NOMO-1 treated with DMSO at 0.1 percent for 48 hours (cell line): ENCODE measurements at regions not wholly inside any gene's neighbourhood (a gene's known extent, or its start where the extent isn't known, plus 50 kb on each side); places are given as distances from the start of the nearest gene placed in this dataset.
A peak's percentile ranks its signal among the peaks of the same experiment; 100 is the strongest.

Experiments used
- DNase-seq: peaks from one replicate; lab custom pipeline; 2025; ENCODE audit not compliant: unreplicated experiment; lab: John Stamatoyannopoulos, UW

DNA sequence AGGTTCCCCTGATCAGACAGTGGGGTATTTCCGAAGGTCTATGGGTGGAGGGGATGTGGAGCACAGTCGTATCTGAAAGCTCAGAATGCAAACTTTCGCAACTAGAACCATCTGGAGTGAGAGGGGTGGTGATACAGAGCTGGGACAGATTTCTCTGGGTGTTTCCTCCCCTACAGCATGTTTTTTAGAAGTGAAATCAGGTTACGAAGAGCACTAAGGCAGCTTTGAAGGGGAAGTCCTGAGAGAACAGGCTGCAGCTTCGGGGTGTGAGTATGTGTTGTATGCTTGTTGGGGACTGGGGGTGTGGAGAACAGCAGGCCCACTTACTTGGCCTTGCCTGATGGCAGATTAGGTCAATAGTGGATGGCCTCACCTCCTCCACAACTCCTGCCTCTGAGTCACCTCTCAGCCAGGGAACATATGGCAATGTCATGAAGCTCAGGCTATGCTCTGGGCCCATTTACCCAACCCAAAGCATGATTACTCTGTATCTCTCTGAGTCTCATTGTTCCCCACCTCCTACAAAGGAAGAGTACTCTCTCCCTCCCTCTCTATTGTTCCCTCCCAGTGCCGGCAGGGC is 107.2 kb upstream of the RASGRP1 start:
- DNase-seq = peak; percentile 74

DNA sequence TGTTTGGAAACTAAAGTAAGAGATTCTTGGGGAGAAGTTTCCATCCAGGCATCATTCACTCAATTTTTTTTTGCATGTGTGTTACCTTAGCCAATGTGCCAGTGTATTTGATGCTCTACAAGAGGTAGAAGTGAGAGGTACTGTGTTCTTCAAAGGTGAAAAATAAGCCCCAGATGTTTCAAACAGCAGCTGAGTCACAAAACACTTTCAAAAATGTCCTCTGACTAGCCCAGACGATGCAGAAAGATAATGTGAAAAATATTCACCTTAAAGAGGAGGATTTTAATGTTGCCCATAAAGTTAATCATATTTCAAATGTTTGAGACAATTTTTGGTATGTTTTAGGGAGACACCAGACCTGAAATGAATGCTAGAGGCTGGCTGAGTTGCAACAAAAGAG is 107.7 kb upstream of the RASGRP1 start:
- DNase-seq = no peak

DNA sequence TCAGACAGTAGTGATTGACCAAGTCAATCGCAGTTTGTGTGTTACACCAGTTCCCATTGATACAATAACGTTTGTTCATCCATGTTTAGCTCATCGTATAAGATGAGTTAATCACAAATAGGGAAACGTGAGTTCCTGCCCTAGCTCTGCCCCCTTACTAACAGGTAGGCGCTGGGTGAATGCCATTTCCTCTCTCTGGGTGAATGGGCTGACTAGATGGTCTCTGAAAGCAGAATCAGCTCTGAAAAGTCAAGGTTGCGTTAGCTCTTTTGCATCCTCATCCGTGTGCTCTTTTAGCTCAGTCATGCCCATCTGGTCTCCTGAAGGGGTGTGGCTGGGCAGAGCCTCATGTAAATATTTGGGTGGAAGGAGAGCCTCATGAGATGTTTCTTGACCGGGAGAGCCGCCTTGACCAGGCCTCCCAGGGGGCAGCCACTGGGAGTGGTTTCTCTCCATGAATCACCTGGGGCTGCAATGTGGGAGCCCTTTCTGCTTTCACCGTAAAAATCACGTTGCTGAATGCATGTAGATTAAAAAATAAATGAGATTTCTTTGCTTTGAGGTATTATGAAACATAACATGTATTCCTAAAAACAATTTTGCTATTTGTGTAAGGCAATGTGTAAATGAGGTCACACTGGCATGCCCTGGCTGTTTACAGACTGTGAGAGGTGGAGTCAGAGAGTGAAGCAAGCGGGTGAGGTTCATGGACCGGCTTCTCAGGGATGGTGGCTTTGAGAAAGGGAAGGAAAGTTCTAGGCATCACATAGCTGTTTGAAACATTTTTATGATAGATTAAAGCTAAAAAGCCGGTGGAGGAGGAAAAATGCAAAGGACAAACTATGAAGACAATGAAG is 108.4 kb upstream of the RASGRP1 start:
- DNase-seq = no peak

DNA sequence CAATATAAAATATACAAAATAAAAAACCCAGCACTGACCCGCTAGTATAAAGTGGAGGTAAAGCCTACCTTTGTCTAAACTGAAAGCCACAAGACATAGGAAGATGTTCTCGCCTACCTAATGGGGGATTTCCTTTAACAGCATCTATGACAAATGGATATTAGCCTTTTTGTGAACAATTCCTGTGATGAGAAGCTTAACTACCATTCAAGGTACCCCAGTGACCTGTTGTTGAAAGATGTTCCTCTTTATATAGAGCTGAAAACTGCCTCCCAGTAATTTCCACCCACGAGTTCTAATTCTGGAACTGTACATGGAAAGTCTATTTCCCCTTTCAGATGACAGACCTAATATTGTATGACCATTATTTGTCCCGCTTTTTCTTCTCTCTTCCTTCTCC is 109.8 kb upstream of the RASGRP1 start:
- DNase-seq = no peak

DNA sequence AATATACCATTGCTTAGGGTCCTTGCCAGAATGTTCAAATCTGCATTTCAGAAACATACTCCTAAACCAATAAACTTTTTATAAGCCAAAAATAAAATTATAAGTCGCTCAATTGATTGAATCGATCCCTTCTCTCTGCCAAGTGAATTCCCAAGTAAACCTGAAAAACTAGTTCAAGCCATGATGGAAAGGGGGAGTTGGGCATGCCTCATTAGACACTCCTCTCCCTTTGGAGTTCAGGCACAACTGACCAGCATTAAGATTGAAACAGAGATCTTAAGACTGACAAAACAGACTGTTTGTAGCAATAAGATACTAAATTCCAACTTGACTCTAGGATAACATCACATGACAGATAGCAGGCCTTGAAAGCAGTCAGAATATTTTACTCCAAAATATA is 113.7 kb upstream of the RASGRP1 start:
- no peak for DNase-seq

DNA sequence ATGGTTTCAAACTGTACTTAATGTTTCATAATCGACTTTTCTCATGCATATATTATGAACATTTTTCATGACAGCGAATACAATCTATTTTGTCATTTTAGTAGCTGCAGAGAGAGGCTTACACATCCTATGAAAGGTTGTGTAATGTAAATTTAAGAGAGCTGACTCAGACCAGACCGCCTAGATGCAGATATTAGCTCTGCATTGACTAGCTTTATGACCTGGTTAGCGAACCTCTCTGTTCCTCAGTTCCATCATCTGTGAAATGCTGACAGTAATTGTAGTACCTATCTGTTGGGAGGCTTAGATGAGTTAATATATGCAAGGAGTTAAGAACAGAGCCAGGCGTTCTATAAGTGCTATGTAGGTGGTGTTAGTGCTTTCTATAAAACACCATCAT is 116.2 kb upstream of the RASGRP1 start:
- DNase-seq = peak; percentile 55

DNA sequence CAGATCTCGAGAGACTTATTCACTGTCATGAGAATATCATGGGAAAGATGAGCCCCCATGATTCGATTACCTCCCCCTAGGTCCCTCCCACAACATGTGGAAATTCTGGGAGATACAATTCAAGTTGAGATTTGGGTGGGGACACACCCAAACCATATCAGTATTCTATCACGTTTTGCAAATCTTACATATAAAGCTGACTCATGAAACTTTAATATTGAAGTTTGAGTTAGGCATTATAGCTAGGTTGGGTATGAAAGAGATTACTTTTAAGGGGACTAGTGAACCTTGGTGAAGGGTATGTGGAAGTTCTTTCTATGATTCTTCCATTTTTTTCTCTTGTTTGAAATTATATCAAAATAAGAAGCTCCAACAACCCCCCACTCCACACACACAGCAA is 117.7 kb upstream of the RASGRP1 start:
- DNase-seq = no peak

DNA sequence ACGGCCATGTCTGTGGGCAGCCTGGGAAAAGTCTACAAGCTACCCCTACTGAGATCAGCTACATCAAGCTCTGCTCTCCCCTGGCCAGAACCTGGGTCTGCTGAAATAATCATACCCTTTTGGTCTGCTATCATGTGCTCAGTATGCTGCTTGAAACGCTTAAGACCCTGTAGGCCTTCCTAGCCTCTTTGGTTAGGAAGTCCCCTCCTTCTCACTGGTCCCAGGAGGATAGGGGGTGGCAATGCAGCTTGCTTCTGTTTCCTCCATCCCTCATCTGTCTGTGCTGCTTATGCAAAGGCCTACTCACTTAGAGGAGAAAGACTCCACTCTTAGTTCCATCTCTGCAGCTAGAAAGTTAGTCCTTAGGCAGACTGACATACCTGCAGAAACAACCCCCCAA is 118.2 kb upstream of the RASGRP1 start:
- no peak for DNase-seq

DNA sequence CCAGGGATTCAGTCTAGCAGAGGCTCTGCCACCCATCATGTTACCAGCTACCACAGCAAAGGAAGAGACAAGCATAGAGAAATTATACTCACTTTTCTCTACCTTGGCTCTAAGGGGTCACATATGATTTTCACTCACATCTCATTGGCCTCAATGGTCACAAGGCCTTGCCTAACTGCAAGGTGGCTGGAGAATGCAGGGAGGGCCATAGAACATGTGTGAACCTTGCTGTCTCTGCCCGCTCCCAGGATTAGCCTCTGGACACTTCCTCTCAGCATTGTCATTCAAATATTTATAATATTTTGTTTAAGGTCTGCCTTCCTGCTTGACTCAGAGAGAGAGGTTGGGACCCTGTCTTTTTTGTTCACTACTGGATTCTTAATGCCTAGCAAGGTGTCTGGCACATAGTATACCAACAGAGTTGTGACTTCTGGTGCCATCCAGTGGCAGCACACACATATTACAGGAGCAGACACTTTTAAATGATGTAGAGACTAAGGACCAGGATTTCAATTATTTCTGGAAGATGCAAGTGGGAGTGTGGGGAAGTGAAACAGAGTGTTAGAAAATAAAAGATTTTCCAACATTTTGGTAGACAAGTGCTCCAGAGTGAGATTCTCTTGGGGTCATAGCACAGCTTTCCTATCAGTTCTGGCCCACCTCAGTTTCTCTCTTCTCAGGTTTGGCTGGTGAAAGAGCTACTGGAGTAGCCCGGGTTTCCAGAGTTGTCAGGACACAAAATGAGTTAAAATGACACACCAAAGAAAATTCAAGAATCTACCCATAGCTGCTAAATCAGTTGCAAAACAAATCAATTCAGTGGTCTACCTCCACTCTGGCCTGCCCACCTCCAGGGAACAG is 119.0 kb upstream of the RASGRP1 start:
- peak; percentile 61 for DNase-seq

DNA sequence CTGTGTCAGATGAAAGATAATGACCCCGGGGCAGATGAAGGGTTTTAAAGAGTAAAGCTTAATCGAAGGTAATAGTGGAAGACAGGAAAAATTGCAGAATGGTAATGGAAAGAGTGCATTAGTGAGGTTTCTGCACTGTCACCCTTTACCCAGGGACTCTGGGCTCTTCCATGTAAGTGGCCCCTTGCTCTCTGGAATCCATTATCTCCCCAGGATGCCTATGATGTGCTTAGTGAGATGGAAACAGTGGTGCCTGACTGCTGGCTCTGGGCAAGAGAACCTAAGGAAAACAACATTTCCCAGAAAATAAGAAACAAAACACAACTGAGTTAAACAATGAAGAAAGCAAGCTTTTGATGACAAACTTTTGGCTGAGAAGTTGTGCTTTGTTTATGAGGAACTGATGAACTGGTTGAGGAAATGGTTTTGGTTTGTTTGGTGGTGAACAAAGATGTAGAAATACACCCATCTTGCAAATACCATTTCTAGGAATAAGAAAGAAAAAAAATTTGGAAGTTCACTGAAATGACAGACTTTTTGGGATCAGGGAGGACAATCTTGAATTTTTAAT is 119.9 kb upstream of the RASGRP1 start:
- no peak for DNase-seq

DNA sequence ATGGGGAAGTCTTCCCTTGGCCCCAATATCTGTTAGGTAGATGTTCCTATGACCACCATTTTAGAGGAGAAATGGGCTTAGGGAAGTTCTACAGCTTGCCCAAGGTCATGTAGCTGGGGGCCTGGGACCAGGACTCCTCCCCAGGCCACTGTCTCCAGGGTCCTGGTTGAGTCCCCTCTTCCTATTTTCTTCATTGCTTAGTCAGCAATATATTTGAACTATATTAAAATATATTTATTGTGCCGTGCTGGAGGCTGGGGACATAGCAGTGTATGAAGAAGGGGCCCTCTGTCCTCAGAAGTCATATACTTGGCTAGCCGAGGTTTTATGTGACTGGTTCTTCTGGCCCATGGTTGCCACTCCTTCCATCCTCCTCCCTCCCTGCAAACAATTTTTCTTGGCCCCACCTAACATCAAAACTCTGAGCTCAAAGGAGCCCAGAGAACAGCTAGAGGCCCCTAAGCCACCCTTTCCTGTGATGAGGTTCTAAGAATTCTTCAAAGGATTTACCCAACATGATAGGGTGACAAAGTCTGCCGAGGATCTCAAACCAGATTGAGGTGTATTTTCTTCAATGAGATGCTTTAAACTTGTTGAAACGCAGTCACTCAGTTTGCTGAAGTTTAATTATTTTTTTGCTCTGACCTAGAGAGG is 121.2 kb upstream of the RASGRP1 start:
- DNase-seq = no peak

DNA sequence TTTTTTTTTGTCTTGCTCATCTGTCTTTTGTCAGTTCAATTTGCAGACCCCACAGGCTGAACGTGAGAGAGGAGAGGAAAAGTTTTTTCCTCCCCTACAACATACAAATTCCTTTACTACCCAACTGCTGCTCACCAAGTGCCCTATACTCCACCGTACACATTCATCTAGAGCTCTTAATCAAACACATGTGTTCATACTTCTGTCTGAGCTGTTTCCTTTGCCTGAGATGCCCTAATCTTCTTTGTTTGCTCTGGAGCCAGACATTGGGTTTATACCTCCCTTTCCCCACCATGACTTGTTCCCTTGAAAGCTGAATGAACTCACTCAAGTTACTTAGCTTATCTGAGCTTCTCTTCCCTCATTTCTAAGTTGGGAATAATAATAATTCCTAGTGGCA is 122.7 kb upstream of the RASGRP1 start:
- DNase-seq = no peak

DNA sequence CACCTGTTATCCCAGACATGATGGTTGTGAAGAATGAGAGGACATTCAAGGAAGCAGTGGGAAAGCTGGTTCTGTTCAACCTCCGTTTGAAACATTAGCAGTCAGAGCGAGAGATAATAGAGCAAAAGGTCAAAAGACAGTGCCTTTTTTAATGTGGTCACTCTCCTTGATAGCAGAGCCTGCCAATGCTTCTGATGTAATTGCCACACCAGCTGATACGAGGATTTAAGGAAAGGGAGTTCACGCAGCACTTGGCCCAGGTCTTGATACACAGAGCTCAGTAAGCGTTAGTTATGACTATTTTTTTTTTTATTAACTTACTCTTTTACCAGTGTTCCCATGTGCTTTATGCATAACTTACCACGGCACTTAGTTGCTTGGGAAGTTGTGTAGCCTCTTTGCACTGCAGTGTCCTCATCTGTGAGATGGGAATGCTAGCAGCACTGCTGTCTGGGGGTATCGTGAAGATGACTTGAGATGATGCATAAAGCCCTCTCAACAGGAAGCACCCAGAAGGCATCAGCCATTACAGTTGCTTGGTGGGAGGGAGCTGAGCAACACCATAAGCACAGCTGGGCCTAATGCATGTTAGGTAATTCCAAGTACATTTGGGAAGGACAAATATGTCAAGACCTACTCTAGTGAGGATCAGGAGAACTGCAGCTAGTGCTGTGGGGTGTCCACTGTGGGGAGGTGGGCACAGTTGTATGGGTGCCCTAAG is 123.3 kb upstream of the RASGRP1 start:
- no peak for DNase-seq

DNA sequence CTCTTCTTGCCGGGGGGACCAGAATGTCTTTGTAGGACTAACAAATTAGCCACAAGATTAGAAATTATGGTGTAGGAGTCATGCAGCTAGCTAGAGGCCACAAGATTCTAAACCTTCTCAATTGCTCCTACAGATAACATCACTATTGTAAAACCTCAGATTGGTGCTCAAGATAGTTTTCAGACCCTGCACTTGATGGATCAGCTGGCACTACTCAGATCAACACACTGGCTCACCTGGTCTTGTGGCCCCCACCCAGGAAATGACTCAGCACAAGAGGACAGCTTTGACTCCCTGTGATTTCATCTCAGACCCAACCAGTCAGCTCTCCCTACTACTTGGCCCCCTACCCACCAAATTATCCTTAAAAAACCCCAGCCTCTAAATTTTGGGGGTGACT is 124.1 kb upstream of the RASGRP1 start:
- DNase-seq = no peak

DNA sequence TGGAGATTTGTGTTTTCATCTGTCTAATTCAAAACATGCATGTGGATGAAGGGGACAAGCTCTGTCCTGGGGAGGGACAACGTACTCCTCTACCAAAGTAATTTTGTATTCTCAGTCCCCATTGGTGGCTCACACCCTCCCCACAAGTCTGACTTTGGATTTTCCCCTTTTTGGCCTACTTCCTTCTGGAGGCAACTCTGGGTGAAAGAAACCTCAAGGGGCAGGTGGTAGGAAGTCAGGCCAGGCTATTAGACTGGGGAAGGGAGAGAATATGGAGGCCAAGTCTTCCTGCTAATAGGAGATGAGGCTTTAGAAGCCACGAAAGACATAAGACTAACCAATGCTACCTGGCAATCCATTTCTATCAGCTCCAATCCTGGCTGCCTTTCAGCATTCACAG is 124.9 kb upstream of the RASGRP1 start:
- DNase-seq = no peak

DNA sequence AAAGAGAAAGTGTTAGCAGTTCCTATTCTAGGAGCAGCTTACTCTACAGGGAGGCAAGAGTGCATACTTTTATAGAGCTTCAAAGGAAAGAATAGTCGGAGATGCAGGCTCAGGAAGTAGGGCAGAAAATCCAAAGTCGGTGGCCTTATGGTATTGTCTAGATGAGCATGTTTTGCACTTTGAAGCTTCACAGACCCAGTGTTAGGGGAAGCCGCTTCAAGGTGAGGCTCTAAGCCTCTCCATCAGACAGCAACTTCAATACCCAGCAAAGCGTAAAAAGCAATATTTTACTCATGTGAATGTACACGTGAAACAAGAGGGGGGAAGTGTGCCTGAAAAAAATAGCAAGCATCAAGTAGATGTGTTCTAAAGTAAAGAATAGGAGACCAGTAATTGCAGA is 125.6 kb upstream of the RASGRP1 start:
- no peak for DNase-seq

DNA sequence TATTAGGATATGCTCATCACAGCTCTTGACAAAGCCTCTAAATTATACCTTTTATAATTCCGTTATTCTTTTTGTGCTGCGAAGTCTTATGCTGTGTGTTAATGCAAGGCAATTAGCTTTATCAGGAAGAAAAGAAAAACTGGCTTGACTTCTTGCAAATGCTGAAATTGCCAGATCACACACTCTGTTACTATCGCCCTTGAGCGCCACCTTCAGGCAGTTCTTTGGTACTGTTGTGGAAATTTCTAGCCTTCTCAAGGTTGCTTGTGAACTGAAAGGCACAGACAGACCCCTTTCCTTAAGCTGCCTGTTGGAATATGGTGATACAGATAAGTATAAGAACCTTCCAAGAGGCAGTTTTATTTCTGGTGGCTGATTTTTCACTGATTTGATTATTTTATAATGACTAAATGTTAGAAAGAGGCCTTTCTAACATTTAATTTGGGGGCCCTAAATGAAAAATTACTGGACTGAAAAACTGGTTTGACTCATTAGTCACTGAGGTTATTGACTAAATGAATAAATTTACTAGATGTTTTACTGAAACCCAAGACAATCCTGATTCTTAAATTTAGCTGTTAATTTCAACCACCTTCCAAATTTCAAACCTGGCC is 126.2 kb upstream of the RASGRP1 start:
- peak; percentile 67 for DNase-seq

DNA sequence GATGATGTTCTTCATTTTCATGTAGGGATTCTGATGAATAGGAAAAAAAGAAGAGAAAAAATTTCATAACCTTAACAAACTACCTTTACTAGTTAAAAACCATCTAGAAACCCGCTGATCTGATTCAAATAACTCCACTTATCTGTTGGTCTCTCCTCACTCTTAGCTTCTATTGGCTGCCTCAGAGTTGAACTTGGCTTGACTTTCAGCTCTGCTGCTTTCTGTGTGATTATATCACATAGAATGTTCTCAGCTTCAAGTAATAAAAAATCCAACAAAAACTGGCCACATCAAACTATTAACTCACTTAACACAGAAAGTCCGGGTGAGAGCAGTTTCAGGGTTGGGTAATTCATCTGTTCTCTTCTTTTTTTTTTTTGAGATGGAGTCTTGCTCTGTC is 126.8 kb upstream of the RASGRP1 start:
- DNase-seq = no peak

DNA sequence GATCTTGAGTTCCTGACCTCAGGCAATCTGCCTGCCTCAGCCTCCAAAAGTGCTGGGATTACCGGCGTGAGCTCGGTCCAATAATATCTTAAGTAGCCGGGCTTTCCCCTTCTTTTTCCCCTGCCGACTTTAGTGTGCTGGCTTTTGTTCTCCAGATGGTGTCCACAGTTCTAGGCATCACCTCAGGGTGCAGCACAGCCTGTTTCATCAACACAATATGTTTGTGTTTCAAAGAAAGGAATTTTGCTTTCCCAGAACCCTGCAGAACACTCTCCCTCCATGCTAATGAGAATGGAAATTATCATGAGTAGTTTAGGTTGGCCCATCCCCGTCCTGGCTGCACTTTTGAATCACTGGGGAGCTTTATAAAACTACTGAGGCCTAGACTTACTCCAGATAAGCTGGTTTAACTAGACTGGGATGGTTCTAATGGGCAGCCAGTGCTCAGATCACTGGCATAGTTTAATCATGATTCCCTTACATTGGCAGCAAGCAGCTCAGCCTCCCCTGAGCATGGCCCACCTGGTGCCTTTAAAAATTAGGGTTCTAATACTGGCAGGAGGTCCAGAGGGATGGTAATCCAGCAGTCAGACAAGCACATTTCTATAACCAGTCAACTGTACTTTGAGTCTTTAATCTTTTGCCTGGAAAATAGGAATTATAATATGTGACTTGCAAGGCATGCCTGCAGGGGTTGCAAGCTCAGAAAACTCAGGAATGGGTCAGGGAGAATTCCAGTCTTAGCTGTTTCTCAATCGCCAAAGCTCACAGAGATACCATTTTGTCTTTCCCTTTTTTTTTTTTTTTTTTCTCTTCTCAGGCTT is 127.6 kb upstream of the RASGRP1 start:
- no peak for DNase-seq
